ENCODE measurements at regions not wholly inside any gene's neighbourhood (a gene's known extent, or its start where the extent isn't known, plus 50 kb on each side); places are given as distances from the start of the nearest gene placed in this dataset.

- H3K27ac Mint-ChIP-seq (ENCODE audit: unreplicated experiment): no peak overlapping the region
- no peak for TF ChIP-seq CTCF (IDR thresholded peaks at IDR 0.05)
- H3K9me3 Mint-ChIP-seq (ENCODE audit: unreplicated experiment): peaks cover 5% of the 10 kb centered on the region
- H3K4me1 Mint-ChIP-seq (ENCODE audit: unreplicated experiment): peaks cover 26% of the 10 kb centered on the region
- H3K4me3 Mint-ChIP-seq (ENCODE audit: unreplicated experiment): no peak overlapping the region
- no peak for DNase-seq (ENCODE audit: extremely low spot score, unreplicated experiment)
- peaks cover 15% of the 10 kb centered on the region for H3K36me3 Mint-ChIP-seq (ENCODE audit: unreplicated experiment)
- no peaks in the 10 kb centered on the region for H3K27me3 Mint-ChIP-seq (ENCODE audit: unreplicated experiment)
Measured at GRCh38 chr4:30916337-30917274, 196.4 kb downstream of the PCDH7 start.

DNA sequence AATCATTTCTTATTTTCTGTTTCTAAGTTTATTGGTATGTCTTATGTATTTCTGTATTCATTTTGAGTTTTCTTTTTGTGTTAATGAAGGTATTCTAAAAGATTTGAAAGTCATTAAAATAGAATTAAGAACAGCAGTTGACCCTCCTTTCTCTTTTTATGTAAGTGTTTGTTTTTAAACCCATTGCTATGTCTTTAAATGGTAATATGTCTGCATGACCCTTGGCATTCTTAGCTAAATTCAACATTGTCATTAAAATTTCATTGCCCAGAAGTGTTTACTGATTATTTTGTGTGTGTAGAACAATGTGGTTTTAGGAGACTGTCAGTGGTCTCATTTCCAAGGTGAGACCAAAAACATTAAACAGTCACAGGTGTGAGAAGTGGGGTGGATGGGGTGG, 197.8 kb downstream of the PCDH7 start:
- Mint-ChIP-seq H3K9me3 (ENCODE audit: unreplicated experiment) (peaks cover 5% of the 10 kb centered on the region), H3K4me3 (ENCODE audit: unreplicated experiment) (no peak overlapping the region), H3K36me3 (ENCODE audit: unreplicated experiment) (peaks cover 18% of the 10 kb centered on the region), H3K27ac (ENCODE audit: unreplicated experiment) (no peak overlapping the region), H3K4me1 (ENCODE audit: unreplicated experiment) (peaks cover 17% of the 10 kb centered on the region), H3K27me3 (ENCODE audit: unreplicated experiment) (no peaks in the 10 kb centered on the region)
- TF ChIP-seq CTCF (IDR thresholded peaks at IDR 0.05): no peak
- no peak for DNase-seq (ENCODE audit: extremely low spot score, unreplicated experiment)

- Mint-ChIP-seq H3K9me3 (ENCODE audit: unreplicated experiment) (peaks cover 5% of the 10 kb centered on the region), H3K4me3 (ENCODE audit: unreplicated experiment) (no peak overlapping the region), H3K36me3 (ENCODE audit: unreplicated experiment) (peaks cover 22% of the 10 kb centered on the region), H3K27me3 (ENCODE audit: unreplicated experiment) (no peaks in the 10 kb centered on the region), H3K27ac (ENCODE audit: unreplicated experiment) (no peak overlapping the region), H3K4me1 (ENCODE audit: unreplicated experiment) (peaks cover 10% of the 10 kb centered on the region)
- DNase-seq (ENCODE audit: extremely low spot score, unreplicated experiment): no peak
- no peak for TF ChIP-seq CTCF (IDR thresholded peaks at IDR 0.05)
Measured at GRCh38 chr4:30919458-30919857, 199.3 kb downstream of the PCDH7 start.

- H3K9me3 Mint-ChIP-seq (ENCODE audit: unreplicated experiment): peaks cover 5% of the 10 kb centered on the region
- H3K4me3 Mint-ChIP-seq (ENCODE audit: unreplicated experiment): no peak overlapping the region
- TF ChIP-seq CTCF (IDR thresholded peaks at IDR 0.05): no peak
- peaks cover 22% of the 10 kb centered on the region for H3K36me3 Mint-ChIP-seq (ENCODE audit: unreplicated experiment)
- DNase-seq (ENCODE audit: extremely low spot score, unreplicated experiment): no peak
- H3K4me1 Mint-ChIP-seq (ENCODE audit: unreplicated experiment): peaks cover 10% of the 10 kb centered on the region
- H3K27me3 Mint-ChIP-seq (ENCODE audit: unreplicated experiment): no peaks in the 10 kb centered on the region
- H3K27ac Mint-ChIP-seq (ENCODE audit: unreplicated experiment): no peak overlapping the region
Measured at GRCh38 chr4:30920043-30920442, 199.9 kb downstream of the PCDH7 start.

GRCh38 chr4:30922625-30923024, 202.5 kb downstream of the PCDH7 start:
- Mint-ChIP-seq H3K4me3 (ENCODE audit: unreplicated experiment) (no peak overlapping the region), H3K9me3 (ENCODE audit: unreplicated experiment) (no peaks in the 10 kb centered on the region), H3K4me1 (ENCODE audit: unreplicated experiment) (peaks cover 10% of the 10 kb centered on the region), H3K36me3 (ENCODE audit: unreplicated experiment) (peaks cover 27% of the 10 kb centered on the region), H3K27me3 (ENCODE audit: unreplicated experiment) (no peaks in the 10 kb centered on the region), H3K27ac (ENCODE audit: unreplicated experiment) (no peak overlapping the region)
- no peak for DNase-seq (ENCODE audit: extremely low spot score, unreplicated experiment)
- no peak for TF ChIP-seq CTCF (IDR thresholded peaks at IDR 0.05)
